ENCODE measurements at regions not wholly inside any gene's neighbourhood (a gene's known extent, or its start where the extent isn't known, plus 50 kb on each side); places are given as distances from the start of the nearest gene placed in this dataset.

DNA sequence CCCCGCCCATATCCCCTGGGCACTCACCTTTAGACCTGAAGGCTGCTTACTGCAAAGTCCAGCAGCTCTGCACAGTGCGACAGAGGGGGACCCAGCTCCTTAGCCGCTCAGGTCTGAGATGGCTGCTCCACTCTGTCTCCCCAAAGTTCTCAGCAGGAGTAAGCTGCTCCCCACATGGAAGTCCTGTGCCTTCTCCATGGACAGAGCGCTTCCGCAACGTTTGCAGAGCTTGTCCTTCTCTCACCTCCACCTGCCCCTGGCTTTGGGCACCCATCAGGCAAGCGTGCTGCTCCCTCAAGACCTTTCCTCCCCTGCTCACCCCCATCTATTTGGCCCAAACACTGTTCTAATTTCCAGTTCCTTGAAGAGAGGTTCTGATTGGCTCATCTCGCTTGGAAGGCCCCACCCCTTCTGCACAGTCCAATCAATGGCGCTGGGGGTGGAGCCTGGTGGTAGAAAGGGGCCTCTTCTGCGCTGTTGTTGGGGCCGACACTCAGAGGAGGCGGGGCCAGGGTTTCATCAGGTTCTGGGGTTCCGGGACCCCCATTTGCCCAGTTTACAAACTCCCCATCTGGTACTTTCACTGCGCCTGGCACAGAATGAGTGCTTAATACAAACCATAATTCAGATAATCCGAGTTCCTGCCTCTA lies 137.2 kb downstream of the CYLD start:
- TF ChIP-seq, protein P1, sequence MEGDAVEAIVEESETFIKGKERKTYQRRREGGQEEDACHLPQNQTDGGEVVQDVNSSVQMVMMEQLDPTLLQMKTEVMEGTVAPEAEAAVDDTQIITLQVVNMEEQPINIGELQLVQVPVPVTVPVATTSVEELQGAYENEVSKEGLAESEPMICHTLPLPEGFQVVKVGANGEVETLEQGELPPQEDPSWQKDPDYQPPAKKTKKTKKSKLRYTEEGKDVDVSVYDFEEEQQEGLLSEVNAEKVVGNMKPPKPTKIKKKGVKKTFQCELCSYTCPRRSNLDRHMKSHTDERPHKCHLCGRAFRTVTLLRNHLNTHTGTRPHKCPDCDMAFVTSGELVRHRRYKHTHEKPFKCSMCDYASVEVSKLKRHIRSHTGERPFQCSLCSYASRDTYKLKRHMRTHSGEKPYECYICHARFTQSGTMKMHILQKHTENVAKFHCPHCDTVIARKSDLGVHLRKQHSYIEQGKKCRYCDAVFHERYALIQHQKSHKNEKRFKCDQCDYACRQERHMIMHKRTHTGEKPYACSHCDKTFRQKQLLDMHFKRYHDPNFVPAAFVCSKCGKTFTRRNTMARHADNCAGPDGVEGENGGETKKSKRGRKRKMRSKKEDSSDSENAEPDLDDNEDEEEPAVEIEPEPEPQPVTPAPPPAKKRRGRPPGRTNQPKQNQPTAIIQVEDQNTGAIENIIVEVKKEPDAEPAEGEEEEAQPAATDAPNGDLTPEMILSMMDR (IDR thresholded peaks at IDR 0.05): no peak
- TF ChIP-seq POLR2A (IDR thresholded peaks at IDR 0.05): no peak
- no peak for TF ChIP-seq EP300 (IDR thresholded peaks at IDR 0.05; ENCODE audit: low read depth)
- no peak for TF ChIP-seq POLR2AphosphoS5 (IDR thresholded peaks at IDR 0.05)
